ENCODE measurements at regions not wholly inside any gene's neighbourhood (a gene's known extent, or its start where the extent isn't known, plus 50 kb on each side); places are given as distances from the start of the nearest gene placed in this dataset.

DNA sequence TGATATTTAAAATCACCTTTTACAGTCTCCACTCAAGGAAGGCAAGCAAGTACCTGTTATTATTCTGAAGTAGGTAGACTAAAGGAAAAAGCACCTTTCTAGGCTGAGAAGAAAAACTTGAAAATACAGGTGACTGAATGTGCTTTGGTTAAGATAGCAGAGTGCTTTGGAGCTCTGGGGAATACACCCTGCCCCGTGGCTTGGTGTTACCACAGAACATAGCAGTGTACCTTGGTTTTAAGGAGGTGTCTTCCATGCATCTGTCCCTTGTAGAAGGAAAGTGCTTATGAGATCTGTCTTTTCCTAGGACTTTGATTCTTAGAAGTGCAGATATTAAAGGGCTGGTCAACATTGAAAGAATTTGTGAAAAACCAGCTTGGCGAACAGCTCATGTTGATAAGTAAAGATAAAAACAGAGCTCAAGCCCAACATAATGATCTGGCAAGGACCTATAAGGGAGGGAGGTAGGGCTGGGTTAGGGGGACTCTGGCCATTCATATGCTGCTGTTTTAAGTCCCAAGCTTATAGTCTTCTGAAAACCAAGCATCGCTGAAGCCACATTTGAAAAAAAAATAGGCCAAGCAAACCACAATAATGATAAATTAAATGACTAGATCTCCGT, 66.8 kb downstream of the ZNF608 start:
- TF ChIP-seq, protein P1, sequence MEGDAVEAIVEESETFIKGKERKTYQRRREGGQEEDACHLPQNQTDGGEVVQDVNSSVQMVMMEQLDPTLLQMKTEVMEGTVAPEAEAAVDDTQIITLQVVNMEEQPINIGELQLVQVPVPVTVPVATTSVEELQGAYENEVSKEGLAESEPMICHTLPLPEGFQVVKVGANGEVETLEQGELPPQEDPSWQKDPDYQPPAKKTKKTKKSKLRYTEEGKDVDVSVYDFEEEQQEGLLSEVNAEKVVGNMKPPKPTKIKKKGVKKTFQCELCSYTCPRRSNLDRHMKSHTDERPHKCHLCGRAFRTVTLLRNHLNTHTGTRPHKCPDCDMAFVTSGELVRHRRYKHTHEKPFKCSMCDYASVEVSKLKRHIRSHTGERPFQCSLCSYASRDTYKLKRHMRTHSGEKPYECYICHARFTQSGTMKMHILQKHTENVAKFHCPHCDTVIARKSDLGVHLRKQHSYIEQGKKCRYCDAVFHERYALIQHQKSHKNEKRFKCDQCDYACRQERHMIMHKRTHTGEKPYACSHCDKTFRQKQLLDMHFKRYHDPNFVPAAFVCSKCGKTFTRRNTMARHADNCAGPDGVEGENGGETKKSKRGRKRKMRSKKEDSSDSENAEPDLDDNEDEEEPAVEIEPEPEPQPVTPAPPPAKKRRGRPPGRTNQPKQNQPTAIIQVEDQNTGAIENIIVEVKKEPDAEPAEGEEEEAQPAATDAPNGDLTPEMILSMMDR (IDR thresholded peaks at IDR 0.05; ENCODE audit: extremely low read depth, insufficient read depth, missing control alignments): no peak
- in situ Hi-C loops (cut with MboI; ENCODE audit: low pct_unique_long_range_greater_than_20kb, low sequenced_read_pairs, unreplicated experiment): no loop called here

DNA sequence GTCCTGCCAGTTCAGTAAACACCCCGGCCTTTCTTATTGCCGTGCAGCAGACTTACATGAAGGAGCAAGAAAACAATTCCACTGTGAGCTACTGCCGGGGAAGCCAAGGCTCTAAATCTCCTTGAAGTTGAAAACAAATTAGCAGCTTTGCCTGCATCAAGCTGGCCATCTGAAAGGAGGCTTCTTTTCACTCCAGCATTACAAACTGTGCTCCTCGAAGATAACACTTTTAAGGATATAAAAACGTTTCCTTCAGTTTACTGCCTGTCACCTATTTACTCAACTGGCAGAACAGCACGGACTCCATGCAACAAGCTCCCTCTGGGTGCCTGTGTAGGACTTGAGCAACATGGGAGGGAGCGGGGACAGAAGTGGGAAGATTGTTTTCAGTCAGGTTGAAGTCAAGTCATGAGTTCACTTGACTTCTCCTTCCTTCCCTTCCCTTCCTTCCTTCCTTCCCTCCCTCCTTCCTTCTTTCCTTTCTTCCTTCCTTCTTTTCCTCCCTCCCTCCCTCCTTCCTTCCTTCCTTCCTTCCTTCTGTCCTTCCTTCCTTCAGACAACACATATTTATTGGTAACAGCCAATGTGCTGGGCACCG, 67.4 kb downstream of the ZNF608 start:
- DNase-seq (ENCODE audit: low spot score): no peak
- TF ChIP-seq, protein P1 (IDR thresholded peaks at IDR 0.05; ENCODE audit: extremely low read depth, insufficient read depth, missing control alignments): no peak
- in situ Hi-C loops (cut with MboI; ENCODE audit: low pct_unique_long_range_greater_than_20kb, low sequenced_read_pairs, unreplicated experiment): no loop called here

More for the DNA sequence above, 66.8 kb downstream of the ZNF608 start:
- no peak for DNase-seq (ENCODE audit: low spot score)

DNA sequence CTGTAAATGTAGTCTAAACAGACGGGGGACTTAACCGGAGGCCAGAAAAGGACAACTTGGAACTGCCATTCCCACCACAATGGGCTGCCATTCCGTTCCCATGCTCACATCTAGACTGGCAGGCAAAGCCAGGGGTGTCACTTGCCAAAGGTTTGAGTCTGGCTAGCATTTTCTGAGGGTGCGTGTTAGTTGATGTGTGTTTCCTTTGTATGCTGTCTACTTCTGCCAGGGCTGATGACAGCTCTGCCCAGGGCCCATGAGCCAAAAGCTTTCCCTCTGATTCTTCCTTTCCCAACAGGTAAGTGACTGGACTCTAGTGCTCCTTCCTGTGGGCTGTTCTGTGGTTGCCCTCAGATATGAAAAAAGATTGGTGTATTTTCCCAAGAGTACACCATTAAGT, 68.0 kb downstream of the ZNF608 start:
- TF ChIP-seq, protein P1 (IDR thresholded peaks at IDR 0.05; ENCODE audit: extremely low read depth, insufficient read depth, missing control alignments): no peak
- in situ Hi-C loops (cut with MboI; ENCODE audit: low pct_unique_long_range_greater_than_20kb, low sequenced_read_pairs, unreplicated experiment): no loop called here
- DNase-seq (ENCODE audit: low spot score): no peak

DNA sequence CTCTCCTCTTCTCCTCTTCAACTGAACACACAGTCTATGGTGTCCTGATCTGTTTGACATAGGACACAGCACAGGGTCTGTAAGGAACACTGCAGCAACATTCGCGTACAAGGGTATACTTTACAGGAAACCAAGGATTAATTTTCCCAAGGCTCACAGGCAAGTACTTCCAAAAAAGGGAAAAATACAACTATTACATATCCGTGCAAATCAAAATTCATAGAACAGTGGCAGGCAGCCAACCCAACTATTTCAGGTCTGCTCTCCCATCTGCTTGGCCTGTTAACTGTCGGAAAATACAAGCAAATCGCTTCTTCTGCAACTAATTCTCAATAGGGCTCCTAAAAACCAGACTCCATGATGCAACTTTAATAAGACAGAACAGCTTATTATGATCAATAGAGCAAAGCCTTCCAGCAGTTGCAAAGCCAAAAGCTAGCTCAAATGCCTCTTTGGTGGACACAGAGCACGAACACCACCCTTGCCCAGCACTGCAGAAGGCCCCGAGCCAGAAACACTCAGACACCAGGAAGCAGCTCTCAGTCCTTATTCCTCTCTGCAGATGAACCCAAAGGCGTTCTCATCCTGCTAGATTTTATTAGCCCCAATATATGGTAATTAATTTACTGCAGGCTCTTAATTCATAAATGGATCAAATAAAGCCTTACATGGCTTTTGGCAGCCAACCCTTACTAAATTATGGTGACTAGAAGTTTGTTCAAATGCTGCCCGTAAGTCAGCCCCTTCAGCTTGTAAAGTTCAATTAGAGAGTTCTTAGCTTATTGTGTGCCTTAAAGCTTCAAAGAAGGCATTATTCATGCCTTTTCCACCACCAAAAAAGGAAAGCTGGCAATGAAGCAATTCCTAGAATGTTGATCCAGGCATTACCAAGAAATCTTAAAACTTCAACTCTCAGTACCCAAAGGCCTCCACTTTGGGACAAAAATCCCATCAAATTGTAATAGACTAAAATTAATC, 68.8 kb downstream of the ZNF608 start:
- TF ChIP-seq, protein P1 (IDR thresholded peaks at IDR 0.05; ENCODE audit: extremely low read depth, insufficient read depth, missing control alignments): no peak
- no peak for DNase-seq (ENCODE audit: low spot score)
- in situ Hi-C loops (cut with MboI; ENCODE audit: low pct_unique_long_range_greater_than_20kb, low sequenced_read_pairs, unreplicated experiment): no loop called here

DNA sequence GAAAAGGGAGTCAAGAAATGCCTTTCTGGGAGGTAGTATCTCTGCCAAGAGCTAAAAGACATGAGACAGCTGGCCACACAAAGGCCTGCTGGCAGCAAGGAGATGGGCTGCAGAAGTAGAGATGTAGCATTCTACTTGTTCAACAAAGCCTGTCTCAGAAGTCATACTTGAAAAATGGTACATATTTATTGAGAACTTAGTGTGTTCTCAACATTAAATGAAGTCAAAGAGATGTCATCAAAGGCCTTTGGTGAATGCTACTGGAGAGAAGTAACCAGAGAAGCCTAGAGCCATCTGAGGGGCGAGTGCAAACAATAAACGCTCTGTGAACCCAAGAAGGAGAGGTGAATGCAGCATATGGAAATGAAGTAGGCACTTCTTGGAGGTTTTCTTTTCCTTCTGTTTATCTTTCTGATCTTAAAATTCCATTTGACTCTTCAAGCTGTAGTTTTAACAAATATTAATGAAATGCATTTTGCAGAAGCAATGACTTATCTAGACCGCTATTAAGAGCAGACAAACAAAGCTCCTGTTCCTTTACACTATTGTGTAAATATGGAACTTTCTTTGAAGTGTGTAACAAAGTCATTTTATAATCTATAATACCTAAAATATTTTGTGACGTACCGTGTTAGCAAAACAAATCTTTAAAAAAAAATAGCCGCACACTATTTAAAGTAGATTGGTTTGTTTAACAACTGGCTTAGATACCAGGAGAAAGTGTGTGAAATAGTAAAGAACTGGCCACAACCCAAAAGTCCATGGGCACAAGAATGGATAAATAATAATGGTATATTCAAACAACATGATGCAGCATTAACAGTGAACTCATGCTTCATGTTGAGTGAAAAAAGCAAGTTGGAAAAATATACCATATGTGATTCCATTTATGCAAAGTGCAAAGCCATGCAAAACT, 70.2 kb downstream of the ZNF608 start:
- in situ Hi-C loops (cut with MboI; ENCODE audit: low pct_unique_long_range_greater_than_20kb, low sequenced_read_pairs, unreplicated experiment): no loop called here
- DNase-seq (ENCODE audit: low spot score): no peak
- TF ChIP-seq, protein P1 (IDR thresholded peaks at IDR 0.05; ENCODE audit: extremely low read depth, insufficient read depth, missing control alignments): no peak

DNA sequence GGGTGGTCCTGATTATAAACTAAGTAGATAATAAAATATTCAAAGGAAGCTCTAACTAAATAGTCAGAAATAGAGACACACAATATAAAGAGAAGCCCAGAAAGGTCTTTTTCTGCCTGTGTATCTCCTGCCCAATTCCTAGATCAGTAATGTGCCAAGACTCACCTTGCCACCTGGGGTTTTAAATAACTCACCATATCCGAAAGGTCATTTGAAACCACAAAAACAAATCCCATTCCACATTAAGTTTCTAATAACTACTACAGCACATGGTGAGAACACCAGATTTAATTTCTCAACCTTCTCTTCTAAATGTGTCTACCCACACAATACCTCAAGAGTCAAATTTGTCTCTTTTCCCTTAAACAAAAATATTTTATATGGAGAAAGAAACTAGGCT, 75.2 kb downstream of the ZNF608 start:
- in situ Hi-C loops (cut with MboI; ENCODE audit: low pct_unique_long_range_greater_than_20kb, low sequenced_read_pairs, unreplicated experiment): no loop called here
- TF ChIP-seq, protein P1 (IDR thresholded peaks at IDR 0.05; ENCODE audit: extremely low read depth, insufficient read depth, missing control alignments): no peak
- DNase-seq (ENCODE audit: low spot score): no peak
